CD8-positive, alpha-beta memory T cell (primary cell): ENCODE measurements at regions not wholly inside any gene's neighbourhood (a gene's known extent, or its start where the extent isn't known, plus 50 kb on each side); places are given as distances from the start of the nearest gene placed in this dataset.
"Not testable (repeated sequence)": the region's sequence is repeated elsewhere in the genome, so short reads cannot be mapped to it uniquely, and the experiment has no call there.

Experiments used
- CTCF ChIA-PET: fragments of 350-600 bp; sonication (Branson Sonifier 250); formaldehyde crosslinking; loops from one replicate; lab custom pipeline; 2021; ENCODE audit warnings: antibody characterized with exemption; lab: Charles Lee
- POLR2A ChIA-PET: fragments of 350-600 bp; sonication (Branson Sonifier 250); formaldehyde crosslinking; loops from one replicate; lab custom pipeline; 2021; ENCODE audit warnings: antibody characterized with exemption; lab: Charles Lee
- DNase-seq, 5 donors: peaks; one replicate each; pipeline versions ENCODE4 v3.0.0 to v3.0.0-alpha.2; 2020 to 2022; ENCODE audit warnings: mixed read lengths in 1 of 5
- H3K27ac ChIP-seq: one replicate; pipeline ENCODE4 v1.7.0; 2013; ENCODE audit warnings: low read depth, mild to moderate bottlenecking, low read length, moderate library complexity
- H3K27me3 ChIP-seq: 2 replicates; pipeline ENCODE4 v1.7.0; 2013; ENCODE audit warnings: low read length, mild to moderate bottlenecking; ENCODE audit not compliant: insufficient read depth, poor library complexity, severe bottlenecking
- H3K36me3 ChIP-seq: 2 replicates; pipeline ENCODE4 v1.7.0; 2013; ENCODE audit warnings: mild to moderate bottlenecking, low read length, moderate library complexity; ENCODE audit not compliant: insufficient read depth
- H3K4me1 ChIP-seq: 2 replicates; pipeline ENCODE4 v1.7.0; 2013; ENCODE audit warnings: mild to moderate bottlenecking, low read length, moderate library complexity; ENCODE audit not compliant: insufficient read depth
- H3K4me3 ChIP-seq: 2 replicates; pipeline ENCODE4 v1.7.0; 2013; ENCODE audit warnings: mild to moderate bottlenecking, low read length
- H3K9me3 ChIP-seq: 2 replicates; pipeline ENCODE4 v1.7.0; 2013; ENCODE audit warnings: mild to moderate bottlenecking, low read length
- H3K27ac Mint-ChIP-seq, 8 donors: one replicate each; pipeline ENCODE4 v1.8.0; 2020 to 2021; ENCODE audit warnings: mixed read lengths in 8 of 8, mild to moderate bottlenecking in 6 of 8, inconsistent platforms in 3 of 8, moderate library complexity in 3 of 8
- H3K27me3 Mint-ChIP-seq, 2 donors: one replicate each; pipeline ENCODE4 v1.8.0; 2020 to 2021; ENCODE audit warnings: mixed read lengths in 2 of 2, mild to moderate bottlenecking in 1 of 2, moderate library complexity in 1 of 2
- H3K36me3 Mint-ChIP-seq, 3 donors: one replicate each; pipeline ENCODE4 v1.8.0; 2020 to 2021; ENCODE audit warnings: mixed read lengths in 3 of 3, inconsistent platforms in 1 of 3, mild to moderate bottlenecking in 1 of 3
- H3K4me1 Mint-ChIP-seq, 3 donors: one replicate each; pipeline ENCODE4 v1.8.0; 2020 to 2021; ENCODE audit warnings: mixed read lengths in 3 of 3, inconsistent platforms in 1 of 3, mild to moderate bottlenecking in 1 of 3
- H3K4me3 Mint-ChIP-seq, 7 donors: one replicate each; pipeline ENCODE4 v1.8.0; 2020 to 2021; ENCODE audit warnings: mixed read lengths in 7 of 7, mild to moderate bottlenecking in 6 of 7, moderate library complexity in 4 of 7, inconsistent platforms in 2 of 7
- H3K9me3 Mint-ChIP-seq, 5 donors: one replicate each; pipeline ENCODE4 v1.8.0; 2020 to 2022; ENCODE audit warnings: mixed read lengths in 5 of 5, mild to moderate bottlenecking in 3 of 5, moderate library complexity in 2 of 5, inconsistent platforms in 1 of 5

DNA sequence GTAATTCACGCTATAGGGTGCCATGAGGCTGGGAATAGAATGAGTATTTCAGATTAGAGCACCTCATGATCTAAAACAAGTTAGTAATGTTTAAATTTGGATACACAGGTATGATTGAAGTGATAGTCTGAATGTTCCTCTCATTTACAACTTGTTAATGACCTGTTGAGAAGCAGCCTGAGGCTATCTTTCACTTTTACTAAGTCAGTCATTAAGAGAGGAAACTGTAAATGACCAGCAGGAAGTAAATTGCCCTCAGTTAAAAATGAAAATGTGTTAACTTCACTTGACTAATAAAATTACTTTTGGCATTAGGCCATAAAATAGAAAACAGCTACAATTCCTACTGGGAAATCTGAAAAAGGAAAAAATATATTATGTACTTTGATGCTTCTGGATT lies 1042.0 kb downstream of the DNAJB9 start:
- H3K27ac ChIP-seq, result no peak overlapping the region
- ChIA-PET POLR2A (no interaction called here), CTCF (no interaction called here)
- H3K4me3 Mint-ChIP-seq, result no peak overlapping the region
- no peaks in the 10 kb centered on the region for H3K4me1 Mint-ChIP-seq
- no peak overlapping the region for H3K4me3 ChIP-seq
- H3K9me3 Mint-ChIP-seq, result peaks cover 0 to 16% (median 4%) of the 10 kb centered on the region in 5 donors
- DNase-seq, result no peak
- no peaks in the 10 kb centered on the region for H3K36me3 Mint-ChIP-seq
- no peaks in the 10 kb centered on the region for H3K27me3 ChIP-seq
- no peaks in the 10 kb centered on the region for H3K4me1 ChIP-seq
- no peaks in the 10 kb centered on the region for H3K9me3 ChIP-seq
- no peak overlapping the region for H3K27ac Mint-ChIP-seq
- H3K27me3 Mint-ChIP-seq, result no peaks in the 10 kb centered on the region
- H3K36me3 ChIP-seq, result no peaks in the 10 kb centered on the region

GRCh38 chr7:109616551-109617069 lies 1046.9 kb downstream of the DNAJB9 start:
- Histone ChIP-seq H3K36me3 (no peaks in the 10 kb centered on the region), H3K9me3 (no peaks in the 10 kb centered on the region), H3K4me1 (no peaks in the 10 kb centered on the region), H3K27ac (no peak overlapping the region), H3K27me3 (no peaks in the 10 kb centered on the region), H3K4me3 (no peak overlapping the region)
- Mint-ChIP-seq H3K9me3 (peaks cover 2 to 20% (median 5%) of the 10 kb centered on the region in 5 donors), H3K27ac (no peak overlapping the region), H3K36me3 (no peaks in the 10 kb centered on the region), H3K4me1 (no peaks in the 10 kb centered on the region), H3K27me3 (no peaks in the 10 kb centered on the region), H3K4me3 (no peak overlapping the region)
- ChIA-PET CTCF (no interaction called here), POLR2A (no interaction called here)
- no peak for DNase-seq

GRCh38 chr7:109622320-109622719 lies 1052.6 kb downstream of the DNAJB9 start:
- Histone ChIP-seq H3K9me3 (no peaks in the 10 kb centered on the region), H3K4me1 (no peaks in the 10 kb centered on the region), H3K36me3 (no peaks in the 10 kb centered on the region), H3K27me3 (no peaks in the 10 kb centered on the region), H3K4me3 (no peak overlapping the region), H3K27ac (no peak overlapping the region)
- ChIA-PET CTCF (no interaction called here), POLR2A (no interaction called here)
- Mint-ChIP-seq H3K4me1 (no peaks in the 10 kb centered on the region), H3K4me3 (no peak overlapping the region), H3K27ac (no peak overlapping the region), H3K36me3 (no peaks in the 10 kb centered on the region), H3K27me3 (no peaks in the 10 kb centered on the region), H3K9me3 (peaks cover 0 to 22% (median 13%) of the 10 kb centered on the region in 5 donors)
- DNase-seq, result no peak

DNA sequence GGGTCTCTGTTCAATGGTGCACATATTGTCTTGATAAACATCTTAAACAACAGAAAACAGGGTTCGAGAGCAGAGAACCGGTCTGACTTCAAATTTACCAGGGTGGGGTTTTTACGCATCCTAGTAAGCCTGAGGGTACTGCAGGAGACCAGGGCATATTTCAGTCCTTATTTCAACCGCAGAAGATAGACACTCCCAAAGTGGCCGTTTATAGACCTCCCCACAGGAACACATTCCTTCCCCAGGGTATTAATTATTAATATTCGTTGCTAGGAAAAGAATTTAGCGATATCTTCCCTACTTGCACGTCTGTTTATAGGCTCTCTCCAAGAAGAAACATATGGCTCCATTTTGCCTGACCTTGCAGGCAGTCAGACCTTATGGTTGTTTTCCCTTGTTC lies 1063.2 kb downstream of the DNAJB9 start:
- H3K36me3 Mint-ChIP-seq, H3K27ac ChIP-seq, H3K4me3 ChIP-seq, H3K4me3 Mint-ChIP-seq, H3K27ac Mint-ChIP-seq, DNase-seq, H3K4me1 ChIP-seq, CTCF ChIA-PET, H3K4me1 Mint-ChIP-seq, H3K9me3 ChIP-seq, H3K27me3 ChIP-seq, H3K27me3 Mint-ChIP-seq, POLR2A ChIA-PET, H3K36me3 ChIP-seq: not testable (repeated sequence)
- H3K9me3 Mint-ChIP-seq, result peaks cover 3 to 19% (median 10%) of the 10 kb centered on the region in 5 donors

DNA sequence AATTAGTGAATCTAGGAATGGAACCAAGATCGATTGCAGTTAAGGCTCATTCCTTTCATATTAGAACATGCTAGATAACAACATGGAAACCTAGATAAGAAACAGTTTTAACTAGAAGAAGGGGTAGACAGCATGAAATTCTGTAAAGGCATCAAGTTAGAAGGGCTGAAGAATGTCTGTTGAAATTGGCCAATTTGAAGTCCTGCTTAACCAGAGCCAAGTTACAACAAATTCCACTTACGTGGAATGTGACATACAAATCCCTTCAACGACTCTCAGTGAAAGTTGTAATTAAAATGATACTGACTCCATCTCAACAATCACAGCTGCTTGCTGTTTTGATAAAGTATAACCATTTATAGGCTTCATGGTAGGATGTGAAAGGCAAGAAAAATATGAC lies 1065.7 kb downstream of the DNAJB9 start:
- no peaks in the 10 kb centered on the region for H3K27me3 ChIP-seq
- CTCF ChIA-PET, result interaction anchor here (1.8 kb wide), 1 partner anchor 10 kb away, joined by 4 read pairs; no protein-coding TSS in a partner anchor
- no peaks in the 10 kb centered on the region for H3K4me1 ChIP-seq
- POLR2A ChIA-PET, result no interaction called here
- no peaks in the 10 kb centered on the region for H3K4me1 Mint-ChIP-seq
- H3K9me3 ChIP-seq, result no peaks in the 10 kb centered on the region
- H3K27ac Mint-ChIP-seq, result no peak overlapping the region
- no peak overlapping the region for H3K4me3 Mint-ChIP-seq
- H3K9me3 Mint-ChIP-seq, result peaks cover 3 to 19% (median 10%) of the 10 kb centered on the region in 5 donors
- no peak for DNase-seq
- no peak overlapping the region for H3K4me3 ChIP-seq
- H3K27ac ChIP-seq, result no peak overlapping the region
- no peaks in the 10 kb centered on the region for H3K27me3 Mint-ChIP-seq
- H3K36me3 Mint-ChIP-seq, result no peaks in the 10 kb centered on the region
- no peaks in the 10 kb centered on the region for H3K36me3 ChIP-seq

DNA sequence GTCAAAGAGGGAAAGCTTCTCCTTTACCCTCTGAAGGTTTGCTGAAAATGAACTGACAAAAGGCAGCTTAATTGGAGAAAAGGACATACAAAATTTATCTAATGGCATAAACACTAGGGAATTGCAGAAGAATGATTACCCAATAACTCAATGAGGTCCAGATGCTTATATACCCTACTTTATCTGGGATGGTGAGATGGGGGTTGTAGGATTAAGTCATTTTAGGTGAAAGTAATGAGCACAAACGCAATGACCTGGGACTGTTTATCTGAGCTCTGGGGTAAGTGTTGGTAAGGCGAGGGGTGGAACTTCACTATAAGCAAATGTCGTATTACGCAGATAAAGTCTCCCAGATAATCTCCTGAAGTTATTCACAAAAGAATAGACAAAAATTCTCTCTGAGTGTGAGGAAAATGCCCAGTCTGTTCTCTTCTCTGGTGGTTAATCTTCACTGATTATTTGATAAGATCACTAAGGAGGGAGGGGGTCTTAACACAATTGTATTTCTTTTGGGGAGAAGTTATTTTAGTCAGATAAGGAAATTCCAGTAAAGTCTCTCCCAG lies 1067.8 kb downstream of the DNAJB9 start:
- POLR2A ChIA-PET, result no interaction called here

GRCh38 chr7:109638321-109638720 lies 1068.6 kb downstream of the DNAJB9 start:
- H3K4me1 ChIP-seq, result no peaks in the 10 kb centered on the region
- H3K9me3 ChIP-seq, result no peaks in the 10 kb centered on the region
- no peaks in the 10 kb centered on the region for H3K27me3 ChIP-seq
- H3K27ac Mint-ChIP-seq, result no peak overlapping the region
- no peaks in the 10 kb centered on the region for H3K36me3 Mint-ChIP-seq
- peaks cover 0 to 9% (median 0%) of the 10 kb centered on the region in 5 donors for H3K9me3 Mint-ChIP-seq
- H3K27ac ChIP-seq, result no peak overlapping the region
- H3K27me3 Mint-ChIP-seq, result no peaks in the 10 kb centered on the region
- H3K4me1 Mint-ChIP-seq, result no peaks in the 10 kb centered on the region
- CTCF ChIA-PET, result no interaction called here
- POLR2A ChIA-PET, result no interaction called here
- H3K36me3 ChIP-seq, result no peaks in the 10 kb centered on the region
- no peak overlapping the region for H3K4me3 ChIP-seq
- DNase-seq, result no peak
- H3K4me3 Mint-ChIP-seq, result no peak overlapping the region

More for the DNA sequence above, 1067.8 kb downstream of the DNAJB9 start:
- Histone ChIP-seq H3K27me3 (no peaks in the 10 kb centered on the region), H3K27ac (no peak overlapping the region), H3K4me3 (no peak overlapping the region), H3K9me3 (no peaks in the 10 kb centered on the region), H3K36me3 (no peaks in the 10 kb centered on the region), H3K4me1 (no peaks in the 10 kb centered on the region)
- no peak for DNase-seq
- no peaks in the 10 kb centered on the region for H3K27me3 Mint-ChIP-seq
- CTCF ChIA-PET, result no interaction called here
- H3K36me3 Mint-ChIP-seq, result no peaks in the 10 kb centered on the region
- H3K4me1 Mint-ChIP-seq, result no peaks in the 10 kb centered on the region
- peaks cover 1 to 10% (median 4%) of the 10 kb centered on the region in 5 donors for H3K9me3 Mint-ChIP-seq
- no peak overlapping the region for H3K27ac Mint-ChIP-seq
- H3K4me3 Mint-ChIP-seq, result no peak overlapping the region

GRCh38 chr7:109639561-109639960 lies 1069.9 kb downstream of the DNAJB9 start:
- no peak for DNase-seq
- Histone ChIP-seq H3K27me3 (no peaks in the 10 kb centered on the region), H3K36me3 (no peaks in the 10 kb centered on the region), H3K4me3 (no peak overlapping the region), H3K27ac (no peak overlapping the region), H3K9me3 (no peaks in the 10 kb centered on the region), H3K4me1 (no peaks in the 10 kb centered on the region)
- ChIA-PET POLR2A (no interaction called here), CTCF (no interaction called here)
- Mint-ChIP-seq H3K4me3 (no peak overlapping the region), H3K27me3 (no peaks in the 10 kb centered on the region), H3K9me3 (peaks cover 0 to 9% (median 0%) of the 10 kb centered on the region in 5 donors), H3K27ac (no peak overlapping the region), H3K36me3 (no peaks in the 10 kb centered on the region), H3K4me1 (no peaks in the 10 kb centered on the region)
